WTC11 (cell line): ENCODE measurements at regions not wholly inside any gene's neighbourhood (a gene's known extent, or its start where the extent isn't known, plus 50 kb on each side); places are given as distances from the start of the nearest gene placed in this dataset.

Experiments
- ATAC-seq: fragments of 200-7000 bp; cut with Tn5 transposase; 2 replicates; pipeline ENCODE4 v1.10.0; 2021; ENCODE audit warnings: mild to moderate bottlenecking, moderate library complexity
- CTCF ChIA-PET: fragments of 300-600 bp; sonication (Branson Sonifier 250); formaldehyde crosslinking; loops from one replicate; lab custom pipeline; 2021; ENCODE audit warnings: antibody characterized with exemption; lab: Charles Lee
- POLR2A ChIA-PET: fragments of 350-600 bp; sonication (Branson Sonifier 250); formaldehyde crosslinking; loops from one replicate; lab custom pipeline; 2021; ENCODE audit warnings: antibody characterized with exemption; lab: Charles Lee
- DNase-seq: peaks from one replicate; pipeline ENCODE4 v3.0.0; 2021; ENCODE audit warnings: low spot score
- H3K27ac Mint-ChIP-seq: 2 replicates; pipeline ENCODE4 v1.8.0; 2021; ENCODE audit warnings: mixed read lengths
- H3K27me3 Mint-ChIP-seq: 2 replicates; pipeline ENCODE4 v1.8.0; 2021; ENCODE audit warnings: low read depth, mild to moderate bottlenecking, moderate library complexity, mixed read lengths
- H3K36me3 Mint-ChIP-seq: 2 replicates; pipeline ENCODE4 v1.8.0; 2021; ENCODE audit warnings: mixed read lengths
- H3K4me1 Mint-ChIP-seq: 2 replicates; pipeline ENCODE4 v1.8.0; 2022; ENCODE audit warnings: mixed read lengths
- H3K4me3 Mint-ChIP-seq: 2 replicates; pipeline ENCODE4 v1.8.0; 2021; ENCODE audit warnings: mild to moderate bottlenecking, moderate library complexity, mixed read lengths
- H3K9me3 Mint-ChIP-seq: 2 replicates; pipeline ENCODE4 v1.8.0; 2021; ENCODE audit warnings: mixed read lengths
- AR ChIP-seq: fragments of 250-450 bp; sonication (Bioruptor Pico); IDR thresholded peaks from 2 replicates; pipeline ENCODE4 v1.9.0; 2021; ENCODE audit warnings: mild to moderate bottlenecking
- ESRRA ChIP-seq: sonication (generic); formaldehyde crosslinking; IDR thresholded peaks from 2 replicates; pipeline ENCODE4 v1.8.1; 2022; ENCODE audit warnings: mild to moderate bottlenecking, missing genetic modification reagents, borderline replicate concordance
- FOXJ3 ChIP-seq: sonication (generic); formaldehyde crosslinking; IDR thresholded peaks from 2 replicates; pipeline ENCODE4 v1.9.0; 2021; ENCODE audit warnings: missing genetic modification reagents, mild to moderate bottlenecking, borderline replicate concordance
- HMGA2 ChIP-seq: fragments of 250-450 bp; sonication (Bioruptor Pico); IDR thresholded peaks from 2 replicates; pipeline ENCODE4 v1.4.0; 2021; ENCODE audit warnings: mild to moderate bottlenecking, moderate library complexity
- IRF2 ChIP-seq: sonication (generic); formaldehyde crosslinking; IDR thresholded peaks from 2 replicates; pipeline ENCODE4 v1.8.0; 2022; ENCODE audit warnings: low read depth, missing genetic modification reagents, borderline replicate concordance
- JUN ChIP-seq: sonication (generic); formaldehyde crosslinking; IDR thresholded peaks from 2 replicates; pipeline ENCODE4 v1.8.0; 2023; ENCODE audit warnings: mild to moderate bottlenecking, missing genetic modification reagents
- NFE2L1 ChIP-seq: sonication (generic); formaldehyde crosslinking; IDR thresholded peaks from 2 replicates; pipeline ENCODE4 v1.8.1; 2023; ENCODE audit warnings: missing genetic modification reagents
- TEAD1 ChIP-seq: sonication (generic); formaldehyde crosslinking; IDR thresholded peaks from 2 replicates; pipeline ENCODE4 v1.8.0; 2022; ENCODE audit warnings: mild to moderate bottlenecking, missing genetic modification reagents
- TEAD4 ChIP-seq: sonication (generic); formaldehyde crosslinking; IDR thresholded peaks from 2 replicates; pipeline ENCODE4 v1.8.0; 2022; ENCODE audit warnings: mild to moderate bottlenecking, missing genetic modification reagents
- ZNF121 ChIP-seq: sonication (generic); formaldehyde crosslinking; IDR thresholded peaks from 2 replicates; pipeline ENCODE4 v1.8.0; 2023; ENCODE audit warnings: missing genetic modification reagents
- ZNF138 ChIP-seq: sonication (generic); formaldehyde crosslinking; conservative IDR thresholded peaks from 2 replicates; pipeline ENCODE4 v1.8.1; 2022; ENCODE audit warnings: mild to moderate bottlenecking, moderate library complexity, missing genetic modification reagents
- ZNF263 ChIP-seq: sonication (generic); formaldehyde crosslinking; IDR thresholded peaks from 2 replicates; pipeline ENCODE4 v1.8.1; 2022; ENCODE audit warnings: low read depth, mild to moderate bottlenecking, moderate library complexity, missing genetic modification reagents
- ZNF281 ChIP-seq: sonication (generic); formaldehyde crosslinking; IDR thresholded peaks from 2 replicates; pipeline ENCODE4 v1.8.0; 2023; ENCODE audit warnings: mild to moderate bottlenecking, missing genetic modification reagents
- ZNF532 ChIP-seq: fragments of 250-450 bp; sonication (Bioruptor Pico); IDR thresholded peaks from 2 replicates; pipeline ENCODE4 v1.9.0; 2021; ENCODE audit warnings: mild to moderate bottlenecking, borderline replicate concordance
- TF ChIP-seq, protein P1 (sequence below): sonication (generic); formaldehyde crosslinking; IDR thresholded peaks from 2 replicates; pipeline ENCODE4 v1.8.1; 2023; ENCODE audit warnings: mild to moderate bottlenecking, missing genetic modification reagents, moderate library complexity
- TF ChIP-seq, protein P2 (sequence below): sonication (generic); formaldehyde crosslinking; IDR thresholded peaks from 2 replicates; pipeline ENCODE4 v1.8.0; 2022; ENCODE audit warnings: mild to moderate bottlenecking, missing genetic modification reagents
- TF ChIP-seq, protein P3 (sequence below): sonication (generic); formaldehyde crosslinking; IDR thresholded peaks from 2 replicates; pipeline ENCODE4 v1.8.1; 2022; ENCODE audit warnings: mild to moderate bottlenecking, missing genetic modification reagents, moderate library complexity, borderline replicate concordance

DNA sequence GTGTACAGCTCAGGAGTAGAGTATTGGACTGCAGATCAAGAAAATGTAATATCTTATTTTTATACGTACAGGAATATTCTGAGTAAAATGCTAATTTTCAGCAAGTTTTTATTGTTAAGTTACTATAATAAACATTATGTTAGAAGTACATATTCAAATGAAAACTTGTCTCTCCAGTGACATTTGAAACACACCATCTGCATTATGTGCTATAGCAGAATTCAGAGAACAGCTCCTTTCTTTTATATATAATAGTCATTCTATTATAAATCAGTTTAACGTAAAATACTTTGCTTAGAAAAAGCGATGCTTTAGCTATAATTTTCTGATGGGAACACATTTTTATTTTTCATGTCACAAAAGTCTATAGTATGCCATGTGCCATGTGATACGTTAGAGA, 249.0 kb downstream of the PTPRC start (continued):
- TF ChIP-seq ZNF532 (CRISPR knock-in tag) = no peak

DNA sequence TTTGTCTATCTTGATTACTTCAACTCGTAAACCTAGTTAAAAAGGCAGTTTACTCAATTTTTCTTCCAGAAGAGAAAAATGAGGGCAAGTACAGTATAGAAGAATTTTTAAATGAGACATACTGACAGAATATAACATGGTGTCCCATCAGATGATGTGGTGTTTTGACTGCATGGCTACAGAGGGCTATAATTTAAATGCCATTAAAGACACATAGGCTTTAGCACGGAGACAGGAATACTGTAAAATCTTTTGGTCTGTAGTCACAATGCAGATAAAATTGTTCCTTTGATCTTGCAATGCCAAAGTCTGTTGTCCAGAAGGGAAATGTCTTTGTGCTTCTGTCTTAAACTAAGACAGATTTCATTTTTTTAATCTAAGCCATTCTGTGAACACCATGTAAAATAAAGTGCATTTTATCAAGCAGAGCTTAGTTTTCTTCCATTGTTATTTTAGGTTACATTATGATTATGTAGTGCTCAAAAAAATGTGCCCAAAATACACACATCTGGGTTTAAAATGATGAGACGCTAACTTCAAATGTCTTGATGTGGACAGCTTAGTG, 249.6 kb downstream of the PTPRC start:
- no peak for ATAC-seq
- Mint-ChIP-seq H3K4me1 (peaks cover under 1% of the 10 kb centered on the region; the same call in 1 of the 2 replicates), H3K27ac (no peak overlapping the region), H3K9me3 (no peaks in the 10 kb centered on the region), H3K27me3 (no peaks in the 10 kb centered on the region), H3K36me3 (no peaks in the 10 kb centered on the region), H3K4me3 (no peak overlapping the region)
- DNase-seq = no peak
- TF ChIP-seq NFE2L1 (CRISPR knock-in tag) (no peak), IRF2 (no peak), HMGA2 (no peak), TEAD4 (no peak)
- TF ChIP-seq, protein P1, sequence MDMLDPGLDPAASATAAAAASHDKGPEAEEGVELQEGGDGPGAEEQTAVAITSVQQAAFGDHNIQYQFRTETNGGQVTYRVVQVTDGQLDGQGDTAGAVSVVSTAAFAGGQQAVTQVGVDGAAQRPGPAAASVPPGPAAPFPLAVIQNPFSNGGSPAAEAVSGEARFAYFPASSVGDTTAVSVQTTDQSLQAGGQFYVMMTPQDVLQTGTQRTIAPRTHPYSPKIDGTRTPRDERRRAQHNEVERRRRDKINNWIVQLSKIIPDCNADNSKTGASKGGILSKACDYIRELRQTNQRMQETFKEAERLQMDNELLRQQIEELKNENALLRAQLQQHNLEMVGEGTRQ (CRISPR knock-in tag) = no peak
- POLR2A ChIA-PET = no interaction called here
- CTCF ChIA-PET = no interaction called here

GRCh38 chr1:198889101-198889500, 250.3 kb downstream of the PTPRC start:
- Mint-ChIP-seq H3K27me3 (no peaks in the 10 kb centered on the region), H3K4me3 (no peak overlapping the region), H3K36me3 (no peaks in the 10 kb centered on the region), H3K9me3 (no peaks in the 10 kb centered on the region), H3K27ac (no peak overlapping the region), H3K4me1 (peaks cover 7% of the 10 kb centered on the region)
- POLR2A ChIA-PET = no interaction called here
- CTCF ChIA-PET = no interaction called here
- no peak for DNase-seq
- ATAC-seq = no peak
- TF ChIP-seq, protein P2, sequence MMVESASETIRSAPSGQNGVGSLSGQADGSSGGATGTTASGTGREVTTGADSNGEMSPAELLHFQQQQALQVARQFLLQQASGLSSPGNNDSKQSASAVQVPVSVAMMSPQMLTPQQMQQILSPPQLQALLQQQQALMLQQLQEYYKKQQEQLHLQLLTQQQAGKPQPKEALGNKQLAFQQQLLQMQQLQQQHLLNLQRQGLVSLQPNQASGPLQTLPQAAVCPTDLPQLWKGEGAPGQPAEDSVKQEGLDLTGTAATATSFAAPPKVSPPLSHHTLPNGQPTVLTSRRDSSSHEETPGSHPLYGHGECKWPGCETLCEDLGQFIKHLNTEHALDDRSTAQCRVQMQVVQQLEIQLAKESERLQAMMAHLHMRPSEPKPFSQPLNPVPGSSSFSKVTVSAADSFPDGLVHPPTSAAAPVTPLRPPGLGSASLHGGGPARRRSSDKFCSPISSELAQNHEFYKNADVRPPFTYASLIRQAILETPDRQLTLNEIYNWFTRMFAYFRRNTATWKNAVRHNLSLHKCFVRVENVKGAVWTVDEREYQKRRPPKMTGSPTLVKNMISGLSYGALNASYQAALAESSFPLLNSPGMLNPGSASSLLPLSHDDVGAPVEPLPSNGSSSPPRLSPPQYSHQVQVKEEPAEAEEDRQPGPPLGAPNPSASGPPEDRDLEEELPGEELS (CRISPR knock-in tag) = no peak
- TF ChIP-seq ZNF263 (no peak), JUN (CRISPR knock-in tag) (no peak), FOXJ3 (CRISPR knock-in tag) (no peak), ZNF138 (CRISPR knock-in tag) (no peak), TEAD1 (CRISPR knock-in tag) (no peak), ESRRA (no peak), ZNF281 (CRISPR knock-in tag) (no peak), TEAD4 (no peak), ZNF121 (CRISPR knock-in tag) (no peak), AR (CRISPR knock-in tag) (no peak)
- TF ChIP-seq, protein P3, sequence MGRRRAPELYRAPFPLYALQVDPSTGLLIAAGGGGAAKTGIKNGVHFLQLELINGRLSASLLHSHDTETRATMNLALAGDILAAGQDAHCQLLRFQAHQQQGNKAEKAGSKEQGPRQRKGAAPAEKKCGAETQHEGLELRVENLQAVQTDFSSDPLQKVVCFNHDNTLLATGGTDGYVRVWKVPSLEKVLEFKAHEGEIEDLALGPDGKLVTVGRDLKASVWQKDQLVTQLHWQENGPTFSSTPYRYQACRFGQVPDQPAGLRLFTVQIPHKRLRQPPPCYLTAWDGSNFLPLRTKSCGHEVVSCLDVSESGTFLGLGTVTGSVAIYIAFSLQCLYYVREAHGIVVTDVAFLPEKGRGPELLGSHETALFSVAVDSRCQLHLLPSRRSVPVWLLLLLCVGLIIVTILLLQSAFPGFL (CRISPR knock-in tag) = no peak
